Esophagus muscularis mucosa (tissue), 4 donors: ENCODE measurements at regions not wholly inside any gene's neighbourhood (a gene's known extent, or its start where the extent isn't known, plus 50 kb on each side); places are given as distances from the start of the nearest gene placed in this dataset.

Experiments
- CTCF ChIP-seq, 3 experiments: fragments of 200-600 bp in 2 of 3; fragments of 450-650 bp in 1 of 3; sonication (generic) in 2 of 3; IDR thresholded peaks; one replicate each; pipeline ENCODE4 v1.5.1; 2017 to 2019; ENCODE audit warnings: antibody characterized with exemption in 3 of 3, mild to moderate bottlenecking in 2 of 3, moderate library complexity in 1 of 3
- EP300 ChIP-seq: sonication (generic); formaldehyde crosslinking; IDR thresholded peaks from one replicate; pipeline ENCODE4 v1.6.1; 2017; ENCODE audit warnings: antibody characterized with exemption
- POLR2A ChIP-seq: fragments of 450-650 bp; IDR thresholded peaks from one replicate; pipeline ENCODE4 v1.6.1; 2017; ENCODE audit warnings: antibody characterized with exemption, moderate library complexity, mild to moderate bottlenecking, low read depth
- POLR2AphosphoS5 ChIP-seq, 2 donors: sonication (generic); formaldehyde crosslinking; IDR thresholded peaks; one replicate each; pipeline ENCODE4 v1.6.1; 2017; ENCODE audit warnings: antibody characterized with exemption in 2 of 2

GRCh38 chr1:67524143-67525052 is 94.2 kb upstream of the SERBP1 start:
- TF ChIP-seq POLR2A (no peak), CTCF (IDR thresholded peaks at IDR 0.05) (no peak), POLR2AphosphoS5 (IDR thresholded peaks at IDR 0.05) (no peak), EP300 (no peak)
